Endothelial cell of umbilical vein (primary cell): ENCODE measurements at regions not wholly inside any gene's neighbourhood (a gene's known extent, or its start where the extent isn't known, plus 50 kb on each side); places are given as distances from the start of the nearest gene placed in this dataset.
A peak's percentile ranks its signal among the peaks of the same experiment; 100 is the strongest.

Experiments
- BruUV-seq: library from RNA; stranded (reverse); fragments of 400-500 nt; replicated peaks from 2 replicates; lab custom pipeline; 2021; lab: Mats Ljungman, UMichigan
- CTCF ChIA-PET: fragments of 300-600, 350-600 bp; sonication (Branson Sonifier 250); formaldehyde crosslinking; loops from one replicate; lab custom pipeline; 2021; ENCODE audit warnings: antibody characterized with exemption, inconsistent platforms; lab: Charles Lee
- POLR2A ChIA-PET: fragments of 300-600, 350-600 bp; sonication (Branson Sonifier 250); formaldehyde crosslinking; loops from one replicate; lab custom pipeline; 2021; ENCODE audit warnings: antibody characterized with exemption, inconsistent platforms; lab: Charles Lee
- DNase-seq: peaks from one replicate; pipeline ENCODE4 v3.0.0-alpha.2; 2011; ENCODE audit warnings: low read depth, low spot score
- FAIRE-seq: peaks from 2 replicates; lab custom pipeline; 2011; peaks lifted over from hg19 to GRCh38; lab: Jason Lieb, UNC
- H2AFZ ChIP-seq: 2 replicates; pipeline ENCODE4 v1.6.0; 2012; ENCODE audit warnings: low read depth, low read length, control low read depth, inconsistent platforms
- H3K27ac ChIP-seq: 2 replicates; pipeline ENCODE4 v1.5.1; 2011; ENCODE audit warnings: low read depth, mild to moderate bottlenecking, control low read depth, low read length, moderate library complexity; ENCODE audit not compliant: insufficient read depth
- H3K27me3 ChIP-seq, 2 experiments: 2 replicates each; pipeline versions ENCODE4 v1.6.0 to v1.6.1; 2011; ENCODE audit warnings: low read length in 2 of 2, mixed read lengths in 1 of 2; ENCODE audit not compliant: control insufficient read depth in 2 of 2, insufficient read depth in 2 of 2
- H3K36me3 ChIP-seq, 2 experiments: 2 replicates in 1 of 2; 3 replicates in 1 of 2; pipeline ENCODE4 v1.5.1; 2011; ENCODE audit warnings: low read length in 2 of 2, mild to moderate bottlenecking in 1 of 2, moderate library complexity in 1 of 2; ENCODE audit not compliant: control insufficient read depth in 2 of 2, insufficient read depth in 2 of 2; ENCODE audit errors: extremely low read depth in 1 of 2
- H3K4me1 ChIP-seq: 3 replicates; pipeline ENCODE4 v1.5.1; 2011; ENCODE audit warnings: mild to moderate bottlenecking, low read length; ENCODE audit not compliant: control insufficient read depth, insufficient read depth; ENCODE audit errors: extremely low read depth
- H3K4me2 ChIP-seq: 2 replicates; pipeline ENCODE4 v1.6.1; 2011; ENCODE audit warnings: low read length, control low read depth, mixed read lengths; ENCODE audit not compliant: insufficient read depth
- H3K4me3 ChIP-seq, 3 experiments: fragments of 200-600 bp in 1 of 3; sonication (generic), shearing (Covaris generic) in 1 of 3; replicated peaks in 1 of 3; 2 replicates each; pipeline ENCODE4 v1.5.1; 2011 to 2016; ENCODE audit warnings: control low read depth in 3 of 3, low read length in 3 of 3, mild to moderate bottlenecking in 2 of 3, inconsistent platforms in 1 of 3, low read depth in 1 of 3, moderate library complexity in 1 of 3; ENCODE audit not compliant: insufficient read depth in 1 of 3
- H3K79me2 ChIP-seq: 2 replicates; pipeline ENCODE4 v1.6.0; 2012; ENCODE audit warnings: low read length, inconsistent platforms; ENCODE audit not compliant: control insufficient read depth, insufficient read depth
- H3K9ac ChIP-seq: replicated peaks from 2 replicates; pipeline ENCODE3; 2011; ENCODE audit warnings: low read length, control low read depth; ENCODE audit not compliant: insufficient read depth; ENCODE audit errors: extremely low read depth
- H3K9me1 ChIP-seq: replicated peaks from 3 replicates; pipeline ENCODE4 v1.6.0; 2011; ENCODE audit warnings: mild to moderate bottlenecking, low read length; ENCODE audit not compliant: control insufficient read depth, insufficient read depth; ENCODE audit errors: extremely low read depth
- H3K9me3 ChIP-seq: replicated peaks from 2 replicates; pipeline ENCODE4 v1.5.1; 2012; ENCODE audit warnings: low read length, inconsistent platforms; ENCODE audit not compliant: control insufficient read depth, insufficient read depth
- H4K20me1 ChIP-seq: replicated peaks from 2 replicates; pipeline ENCODE3; 2011; ENCODE audit warnings: mild to moderate bottlenecking, low read length; ENCODE audit not compliant: control insufficient read depth, insufficient read depth; ENCODE audit errors: extremely low read depth
- EZH2 ChIP-seq: IDR thresholded peaks from 2 replicates; pipeline ENCODE4 v1.6.1; 2012; ENCODE audit warnings: borderline replicate concordance, low read depth, mild to moderate bottlenecking, moderate library complexity, low read length, inconsistent platforms; ENCODE audit not compliant: severe bottlenecking
- FOS ChIP-seq: IDR thresholded peaks from 2 replicates; pipeline ENCODE4 v1.6.1; 2011; ENCODE audit warnings: mild to moderate bottlenecking, low read length, moderate library complexity, borderline replicate concordance; ENCODE audit not compliant: insufficient read depth
- GATA2 ChIP-seq: IDR thresholded peaks from 2 replicates; pipeline ENCODE4 v1.7.0; 2011; ENCODE audit warnings: low read depth, mild to moderate bottlenecking, moderate library complexity, mixed read lengths, low read length; ENCODE audit not compliant: insufficient read length, insufficient read depth
- JUN ChIP-seq: IDR thresholded peaks from 2 replicates; pipeline ENCODE4 v1.6.1; 2011; ENCODE audit warnings: borderline replicate concordance, low read depth; ENCODE audit not compliant: insufficient read length, insufficient read depth
- MYC ChIP-seq: IDR thresholded peaks from one replicate; pipeline ENCODE4 v1.6.1; 2011; ENCODE audit warnings: mild to moderate bottlenecking, low read depth, low read length
- POLR2A ChIP-seq: IDR thresholded peaks from 2 replicates; pipeline ENCODE4 v1.6.1; 2012; ENCODE audit warnings: low read depth, mild to moderate bottlenecking, control low read depth, low read length
- POLR2AphosphoS5 ChIP-seq: IDR thresholded peaks from 2 replicates; pipeline ENCODE4 v1.6.1; 2012; ENCODE audit warnings: low read depth, mild to moderate bottlenecking, control low read depth, low read length, moderate library complexity; ENCODE audit not compliant: insufficient read depth
- dilution Hi-C: fragments of 300-500 bp; cut with MboI; formaldehyde crosslinking; loops from one replicate; pipeline ENCODE4 v1.15.0; 2019; ENCODE audit warnings: low sequenced_read_pairs; ENCODE audit not compliant: extremely low pct_ligation_motif_present
- intact Hi-C: fragments of 100-400 bp; cut with micrococcal nuclease; formaldehyde crosslinking; loops from one replicate; pipeline ENCODE4 v1.10.0; 2022
- TF ChIP-seq, protein P1 (sequence below): IDR thresholded peaks from 2 replicates; pipeline ENCODE4 v1.6.1; 2011; ENCODE audit not compliant: insufficient read depth, insufficient read length
- TF ChIP-seq, protein P2 (sequence below), 2 donors: IDR thresholded peaks; 1 replicate in 1 of 2; 2 replicates in 1 of 2; pipeline ENCODE4 v1.5.1; 2011; ENCODE audit warnings: low read length in 2 of 2, mild to moderate bottlenecking in 2 of 2, moderate library complexity in 2 of 2, control low read depth in 1 of 2, inconsistent platforms in 1 of 2, low read depth in 1 of 2; ENCODE audit not compliant: insufficient read depth in 1 of 2; ENCODE audit errors: extremely low read depth in 1 of 2

- Histone ChIP-seq H3K9me3 (no peaks in the 10 kb centered on the region), H3K36me3 (no peaks in the 10 kb centered on the region), H4K20me1 (no peaks in the 10 kb centered on the region), H3K4me1 (peaks cover 13% of the 10 kb centered on the region), H3K79me2 (no peaks in the 10 kb centered on the region), H3K4me2 (no peak overlapping the region), H3K9ac (no peak overlapping the region), H3K27ac (no peak overlapping the region), H2AFZ (no peak overlapping the region), H3K27me3 (no peaks in the 10 kb centered on the region), H3K4me3 (no peak overlapping the region), H3K9me1 (no peaks in the 10 kb centered on the region)
- peak; percentile 26 for DNase-seq
- intact Hi-C loops, result no loop called here
- TF ChIP-seq FOS (no peak), JUN (no peak), GATA2 (no peak), EZH2 (no peak), POLR2A (no peak), POLR2AphosphoS5 (no peak), MYC (no peak)
- TF ChIP-seq, protein P1, sequence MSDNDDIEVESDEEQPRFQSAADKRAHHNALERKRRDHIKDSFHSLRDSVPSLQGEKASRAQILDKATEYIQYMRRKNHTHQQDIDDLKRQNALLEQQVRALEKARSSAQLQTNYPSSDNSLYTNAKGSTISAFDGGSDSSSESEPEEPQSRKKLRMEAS, result no peak
- TF ChIP-seq, protein P2, sequence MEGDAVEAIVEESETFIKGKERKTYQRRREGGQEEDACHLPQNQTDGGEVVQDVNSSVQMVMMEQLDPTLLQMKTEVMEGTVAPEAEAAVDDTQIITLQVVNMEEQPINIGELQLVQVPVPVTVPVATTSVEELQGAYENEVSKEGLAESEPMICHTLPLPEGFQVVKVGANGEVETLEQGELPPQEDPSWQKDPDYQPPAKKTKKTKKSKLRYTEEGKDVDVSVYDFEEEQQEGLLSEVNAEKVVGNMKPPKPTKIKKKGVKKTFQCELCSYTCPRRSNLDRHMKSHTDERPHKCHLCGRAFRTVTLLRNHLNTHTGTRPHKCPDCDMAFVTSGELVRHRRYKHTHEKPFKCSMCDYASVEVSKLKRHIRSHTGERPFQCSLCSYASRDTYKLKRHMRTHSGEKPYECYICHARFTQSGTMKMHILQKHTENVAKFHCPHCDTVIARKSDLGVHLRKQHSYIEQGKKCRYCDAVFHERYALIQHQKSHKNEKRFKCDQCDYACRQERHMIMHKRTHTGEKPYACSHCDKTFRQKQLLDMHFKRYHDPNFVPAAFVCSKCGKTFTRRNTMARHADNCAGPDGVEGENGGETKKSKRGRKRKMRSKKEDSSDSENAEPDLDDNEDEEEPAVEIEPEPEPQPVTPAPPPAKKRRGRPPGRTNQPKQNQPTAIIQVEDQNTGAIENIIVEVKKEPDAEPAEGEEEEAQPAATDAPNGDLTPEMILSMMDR (IDR thresholded peaks at IDR 0.05; ENCODE audit: extremely low read depth in 1 of 2, insufficient read depth in 1 of 2, low read depth in 1 of 2, low read length in 2 of 2), result no peak
- ChIA-PET CTCF (interaction anchor here (0.8 to 2.4 kb wide), 2 partner anchors 32 to 123 kb away, joined by 3 to 8 read pairs; no protein-coding TSS in a partner anchor), POLR2A (no interaction called here)
- dilution Hi-C loops, result no loop called here
- no TSS peak for BruUV-seq
- no peak for FAIRE-seq
These were observed 190.3 kb upstream of the CDKN3 start for GRCh38 chr14:54206516-54206915.
